Brain microvascular endothelial cell (primary cell): ENCODE measurements at regions not wholly inside any gene's neighbourhood (a gene's known extent, or its start where the extent isn't known, plus 50 kb on each side); places are given as distances from the start of the nearest gene placed in this dataset.

Source experiments
- DNase-seq: peaks from one replicate; pipeline ENCODE4 v3.0.0-alpha.2; 2020
- H3K27ac ChIP-seq: fragments of 250-450 bp; sonication (Bioruptor Pico); 2 replicates; pipeline ENCODE4 v1.5.1; 2020; ENCODE audit warnings: mild to moderate bottlenecking, moderate library complexity
- H3K27me3 ChIP-seq: fragments of 250-450 bp; sonication (Bioruptor Pico); replicated peaks from 2 replicates; pipeline ENCODE4 v1.5.1; 2020; ENCODE audit warnings: mild to moderate bottlenecking
- H3K36me3 ChIP-seq: fragments of 250-450 bp; sonication (Bioruptor Pico); replicated peaks from 2 replicates; pipeline ENCODE4 v1.5.1; 2020; ENCODE audit warnings: mild to moderate bottlenecking
- H3K4me3 ChIP-seq: 2 replicates; pipeline ENCODE4 v1.5.1; 2011; ENCODE audit warnings: low read depth, mild to moderate bottlenecking, control low read depth, low read length, moderate library complexity
- in situ Hi-C: cut with HindIII; loops from 2 replicates; pipeline ENCODE4 v1.10.0; 2017; ENCODE audit warnings: low sequenced_read_pairs, low pct_ligation_motif_present
- TF ChIP-seq, protein P1 (sequence below): IDR thresholded peaks from 2 replicates; pipeline ENCODE4 v1.5.1; 2011; ENCODE audit warnings: low read depth, mild to moderate bottlenecking, moderate library complexity, low read length, control low read depth, inconsistent platforms; ENCODE audit errors: missing control alignments

DNA sequence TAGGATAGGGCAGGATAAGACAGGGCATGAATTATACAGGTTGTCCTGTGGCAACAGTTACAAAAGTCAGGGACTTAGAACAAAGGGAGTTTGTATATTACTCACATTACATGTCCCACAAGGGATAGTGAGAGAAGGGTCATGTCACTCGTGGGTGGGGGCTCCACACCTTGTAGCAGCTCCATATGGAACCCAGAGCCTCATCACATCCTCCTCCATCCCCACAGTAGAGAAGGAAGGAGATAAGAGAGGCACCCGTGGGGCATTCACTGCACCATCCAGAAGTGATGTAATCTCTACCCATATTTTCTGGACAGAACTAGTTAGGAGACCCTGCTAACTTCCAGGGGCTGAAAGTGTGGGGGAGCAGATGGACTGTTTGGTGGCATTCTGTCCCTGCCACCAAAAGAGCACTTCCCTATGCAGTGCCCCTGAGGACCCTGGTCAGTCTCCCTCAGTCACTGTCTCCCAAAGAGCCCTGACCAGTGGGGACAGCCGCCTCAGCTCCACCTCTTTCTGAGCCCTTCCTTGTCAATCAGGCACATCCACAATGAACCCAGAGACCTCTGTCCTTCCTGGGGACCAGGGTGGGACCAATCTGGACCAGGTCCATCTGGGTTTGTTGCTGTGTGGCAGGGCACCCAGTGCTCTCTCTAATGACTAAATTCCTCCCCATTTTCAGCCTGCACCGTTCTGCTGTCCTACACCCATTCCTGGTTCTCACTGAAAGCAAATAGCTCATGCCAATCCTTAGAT, 154.8 kb upstream of the ETV3 start:
- no peak overlapping the region for H3K27ac ChIP-seq
- in situ Hi-C loops: no loop called here
- no peak for DNase-seq
- H3K27me3 ChIP-seq: no peaks in the 10 kb centered on the region
- TF ChIP-seq, protein P1, sequence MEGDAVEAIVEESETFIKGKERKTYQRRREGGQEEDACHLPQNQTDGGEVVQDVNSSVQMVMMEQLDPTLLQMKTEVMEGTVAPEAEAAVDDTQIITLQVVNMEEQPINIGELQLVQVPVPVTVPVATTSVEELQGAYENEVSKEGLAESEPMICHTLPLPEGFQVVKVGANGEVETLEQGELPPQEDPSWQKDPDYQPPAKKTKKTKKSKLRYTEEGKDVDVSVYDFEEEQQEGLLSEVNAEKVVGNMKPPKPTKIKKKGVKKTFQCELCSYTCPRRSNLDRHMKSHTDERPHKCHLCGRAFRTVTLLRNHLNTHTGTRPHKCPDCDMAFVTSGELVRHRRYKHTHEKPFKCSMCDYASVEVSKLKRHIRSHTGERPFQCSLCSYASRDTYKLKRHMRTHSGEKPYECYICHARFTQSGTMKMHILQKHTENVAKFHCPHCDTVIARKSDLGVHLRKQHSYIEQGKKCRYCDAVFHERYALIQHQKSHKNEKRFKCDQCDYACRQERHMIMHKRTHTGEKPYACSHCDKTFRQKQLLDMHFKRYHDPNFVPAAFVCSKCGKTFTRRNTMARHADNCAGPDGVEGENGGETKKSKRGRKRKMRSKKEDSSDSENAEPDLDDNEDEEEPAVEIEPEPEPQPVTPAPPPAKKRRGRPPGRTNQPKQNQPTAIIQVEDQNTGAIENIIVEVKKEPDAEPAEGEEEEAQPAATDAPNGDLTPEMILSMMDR: no peak
- no peaks in the 10 kb centered on the region for H3K36me3 ChIP-seq
- H3K4me3 ChIP-seq: no peak overlapping the region

DNA sequence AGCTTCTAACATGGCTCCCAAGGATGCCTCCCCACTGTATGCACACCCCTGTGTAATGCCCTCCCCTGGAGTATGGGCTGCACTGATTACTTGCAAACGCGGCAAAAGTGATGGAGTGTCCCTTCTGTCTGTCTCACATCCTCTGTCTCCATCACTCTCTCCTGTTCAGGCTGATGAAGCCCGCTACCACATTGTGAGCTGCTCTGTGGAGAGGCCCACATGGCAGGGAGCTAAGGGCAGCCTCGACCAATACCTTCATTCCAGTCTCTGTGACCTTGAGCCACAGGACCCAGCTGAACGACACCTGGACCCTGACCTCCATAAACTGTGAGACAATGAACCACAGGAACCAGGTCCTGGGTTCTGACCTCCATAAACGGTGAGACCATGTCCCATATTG, 154.1 kb upstream of the ETV3 start:
- Histone ChIP-seq H3K27ac (no peak overlapping the region), H3K36me3 (no peaks in the 10 kb centered on the region), H3K27me3 (no peaks in the 10 kb centered on the region), H3K4me3 (no peak overlapping the region)
- in situ Hi-C loops: no loop called here
- DNase-seq: no peak
- TF ChIP-seq, protein P1: no peak

DNA sequence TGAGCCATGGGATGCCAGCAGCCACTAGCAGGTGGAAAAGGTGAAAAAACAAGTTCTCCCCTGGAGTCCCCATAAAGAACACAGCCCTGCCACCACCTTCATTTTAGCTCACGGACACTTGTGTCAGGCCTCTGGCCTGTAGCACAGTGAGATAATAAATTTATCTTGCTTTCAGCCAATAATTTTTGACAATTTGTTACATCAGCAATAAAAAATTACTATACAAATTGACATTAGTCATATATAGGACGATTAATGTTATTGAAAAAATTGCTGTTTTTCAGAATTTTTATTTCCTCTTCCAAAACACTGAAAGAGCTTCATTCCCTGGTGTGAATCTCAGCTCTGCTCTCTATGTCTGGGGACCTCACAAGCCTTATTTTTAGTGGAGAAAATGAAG, 152.9 kb upstream of the ETV3 start:
- H3K4me3 ChIP-seq: no peak overlapping the region
- TF ChIP-seq, protein P1: no peak
- DNase-seq: no peak
- H3K36me3 ChIP-seq: no peaks in the 10 kb centered on the region
- no peak overlapping the region for H3K27ac ChIP-seq
- H3K27me3 ChIP-seq: no peaks in the 10 kb centered on the region
- in situ Hi-C loops: no loop called here

DNA sequence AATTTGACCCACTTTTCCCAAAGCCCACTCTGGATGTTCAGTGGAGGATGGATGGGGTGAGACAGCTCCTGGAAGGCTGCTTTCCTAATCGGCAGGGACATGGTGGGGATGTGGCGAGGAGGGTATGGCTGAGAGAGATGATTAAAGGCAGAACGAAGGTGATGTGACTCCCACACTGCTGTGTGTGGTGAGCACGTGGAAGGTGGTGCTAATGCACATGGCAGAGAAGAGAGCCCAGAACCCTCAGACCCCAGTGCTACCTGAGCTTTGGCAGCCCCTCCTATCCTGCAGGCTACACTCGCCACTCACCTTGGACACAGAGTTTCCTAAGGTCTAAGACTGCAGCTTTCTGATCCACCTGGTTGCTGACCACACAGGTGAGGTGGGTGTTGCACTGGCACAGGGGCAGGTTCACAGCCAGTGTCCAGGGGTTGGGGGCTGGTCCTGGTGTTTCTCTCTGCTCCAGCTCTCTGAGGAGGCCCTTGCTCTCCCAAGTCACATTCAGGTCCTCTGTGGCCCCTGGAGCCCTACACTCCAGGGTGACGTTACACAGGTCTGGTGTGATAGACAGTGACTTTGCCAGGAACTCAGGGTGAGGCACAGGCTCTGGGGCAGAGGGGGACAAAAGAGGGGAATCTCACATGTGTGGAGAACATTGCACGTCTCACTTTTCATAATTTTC, 151.4 kb upstream of the ETV3 start:
- Histone ChIP-seq H3K4me3 (no peak overlapping the region), H3K27me3 (no peaks in the 10 kb centered on the region), H3K36me3 (no peaks in the 10 kb centered on the region), H3K27ac (no peak overlapping the region)
- no peak for DNase-seq
- in situ Hi-C loops: no loop called here
- TF ChIP-seq, protein P1: no peak

DNA sequence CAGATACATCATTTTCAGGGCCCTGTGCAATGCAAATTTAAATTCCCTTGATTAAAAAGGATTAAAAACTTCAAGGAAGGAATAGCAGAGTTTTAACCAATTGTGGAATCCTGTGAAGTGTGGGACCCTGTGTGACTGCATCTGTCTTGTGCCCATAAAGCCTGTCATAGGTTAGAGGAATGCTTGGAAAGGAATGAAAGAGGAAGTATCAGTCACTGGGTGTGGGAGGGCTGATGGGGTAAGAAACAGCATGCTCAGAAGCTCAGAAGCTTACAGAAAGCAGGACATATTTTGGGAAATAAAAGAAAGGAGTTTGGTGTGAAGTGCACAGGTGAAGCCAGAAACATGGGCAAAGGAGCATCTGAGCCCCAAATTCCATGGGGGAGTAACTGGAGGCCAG, 150.8 kb upstream of the ETV3 start:
- TF ChIP-seq, protein P1: no peak
- Histone ChIP-seq H3K27me3 (no peaks in the 10 kb centered on the region), H3K36me3 (no peaks in the 10 kb centered on the region), H3K4me3 (no peak overlapping the region), H3K27ac (no peak overlapping the region)
- DNase-seq: no peak
- in situ Hi-C loops: no loop called here
